ENCODE measurements at regions not wholly inside any gene's neighbourhood (a gene's known extent, or its start where the extent isn't known, plus 50 kb on each side); places are given as distances from the start of the nearest gene placed in this dataset.
"Not testable (repeated sequence)": the region's sequence is repeated elsewhere in the genome, so short reads cannot be mapped to it uniquely, and the experiment has no call there.

DNA sequence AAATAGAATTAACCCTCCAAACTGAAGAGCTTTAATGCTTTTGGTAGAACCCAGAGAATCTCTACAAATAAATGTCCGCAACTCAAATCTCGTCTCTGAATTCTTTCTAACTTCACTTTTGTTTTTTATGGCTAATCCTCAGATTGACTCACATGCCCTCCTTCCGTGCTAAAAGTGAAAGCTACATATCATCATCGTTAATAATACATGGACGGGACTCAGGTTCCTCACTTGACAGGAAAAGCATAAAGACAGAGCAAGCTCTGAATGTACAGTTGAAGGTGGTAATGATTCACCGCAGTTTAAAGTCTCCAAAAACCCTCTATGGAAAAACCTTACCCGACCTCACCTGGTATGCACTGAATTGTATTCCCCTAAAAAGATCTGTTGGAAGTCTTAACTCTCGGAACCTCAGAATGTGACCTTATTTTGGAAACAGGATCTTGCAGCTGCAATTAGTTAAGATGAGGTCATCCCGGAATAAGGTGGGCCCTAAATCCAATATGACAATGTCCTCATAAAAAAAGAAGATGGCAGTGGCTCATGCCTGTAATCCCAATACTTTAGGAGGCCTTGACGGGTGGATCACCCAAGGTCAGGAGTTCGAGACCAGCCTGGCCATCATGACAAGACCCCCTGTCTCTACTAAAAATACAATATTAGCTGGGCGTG lies 147.4 kb upstream of the FOXN3 start:
- no peak for DNase-seq

GRCh38 chr14:89563471-89563870 lies 146.4 kb upstream of the FOXN3 start:
- no peak for DNase-seq

DNA sequence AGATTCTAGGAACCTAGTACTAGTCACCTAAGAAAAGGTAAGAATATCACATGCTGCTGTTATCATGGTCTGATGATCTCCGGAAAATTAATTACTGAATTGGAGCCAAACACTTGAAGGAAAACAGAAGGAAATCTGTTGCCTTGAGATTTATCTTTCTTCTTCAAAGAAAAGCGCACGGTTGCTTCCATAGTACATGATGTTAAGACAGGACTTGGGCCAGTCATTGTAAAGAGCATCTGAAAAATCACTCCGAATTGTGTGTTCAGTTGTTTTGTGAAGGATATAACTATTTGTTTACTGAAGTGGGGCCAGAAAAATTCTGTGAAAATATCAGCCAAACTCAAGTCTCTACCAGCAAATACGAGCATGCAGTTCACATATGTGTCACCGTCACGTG lies 134.9 kb upstream of the FOXN3 start:
- DNase-seq, result no peak

GRCh38 chr14:89551432-89551831 lies 134.4 kb upstream of the FOXN3 start:
- no peak for DNase-seq

- no peak for DNase-seq
Measured at GRCh38 chr14:89550821-89551220, 133.8 kb upstream of the FOXN3 start.

- no peak for DNase-seq
Measured at GRCh38 chr14:89549381-89550125, 132.5 kb upstream of the FOXN3 start.

- not testable (repeated sequence) for DNase-seq
Measured at GRCh38 chr14:89547047-89547446, 130.0 kb upstream of the FOXN3 start.

GRCh38 chr14:89544636-89545301 lies 127.7 kb upstream of the FOXN3 start:
- DNase-seq, result no peak

GRCh38 chr14:89543425-89543790 lies 126.4 kb upstream of the FOXN3 start:
- DNase-seq, result no peak

DNA sequence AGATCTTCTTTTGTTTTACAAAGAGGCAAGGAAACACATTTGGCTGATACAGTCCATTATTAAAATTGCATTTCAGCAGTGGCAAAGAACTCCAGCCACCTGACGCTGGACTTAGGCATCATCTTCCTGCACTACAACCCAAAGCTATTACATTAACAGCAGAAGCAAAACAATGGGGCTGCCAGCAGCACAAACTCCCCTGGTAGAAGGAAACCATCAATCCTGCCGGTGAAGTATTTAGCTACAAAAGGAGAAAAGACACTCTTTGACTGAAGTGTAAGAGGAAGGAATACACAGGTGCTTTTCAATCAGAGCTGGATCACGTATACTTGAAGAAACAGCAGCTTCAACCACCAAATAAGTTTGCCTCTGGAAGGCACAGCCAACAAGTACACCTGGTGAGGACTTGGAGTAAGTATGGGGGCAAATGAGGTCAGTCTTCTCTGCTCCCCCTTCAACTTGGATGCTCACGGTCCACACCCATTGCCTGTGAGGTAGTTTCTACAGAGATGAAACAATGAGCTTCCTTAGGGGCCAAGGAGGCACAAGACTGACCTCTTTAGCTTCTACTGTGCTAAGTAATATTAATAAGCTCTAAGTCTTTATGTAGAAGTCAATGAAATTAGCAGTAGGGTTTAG lies 125.9 kb upstream of the FOXN3 start:
- DNase-seq, result peak; percentile 7

- no peak for DNase-seq
Measured at GRCh38 chr14:89540830-89541470, 123.9 kb upstream of the FOXN3 start.

DNA sequence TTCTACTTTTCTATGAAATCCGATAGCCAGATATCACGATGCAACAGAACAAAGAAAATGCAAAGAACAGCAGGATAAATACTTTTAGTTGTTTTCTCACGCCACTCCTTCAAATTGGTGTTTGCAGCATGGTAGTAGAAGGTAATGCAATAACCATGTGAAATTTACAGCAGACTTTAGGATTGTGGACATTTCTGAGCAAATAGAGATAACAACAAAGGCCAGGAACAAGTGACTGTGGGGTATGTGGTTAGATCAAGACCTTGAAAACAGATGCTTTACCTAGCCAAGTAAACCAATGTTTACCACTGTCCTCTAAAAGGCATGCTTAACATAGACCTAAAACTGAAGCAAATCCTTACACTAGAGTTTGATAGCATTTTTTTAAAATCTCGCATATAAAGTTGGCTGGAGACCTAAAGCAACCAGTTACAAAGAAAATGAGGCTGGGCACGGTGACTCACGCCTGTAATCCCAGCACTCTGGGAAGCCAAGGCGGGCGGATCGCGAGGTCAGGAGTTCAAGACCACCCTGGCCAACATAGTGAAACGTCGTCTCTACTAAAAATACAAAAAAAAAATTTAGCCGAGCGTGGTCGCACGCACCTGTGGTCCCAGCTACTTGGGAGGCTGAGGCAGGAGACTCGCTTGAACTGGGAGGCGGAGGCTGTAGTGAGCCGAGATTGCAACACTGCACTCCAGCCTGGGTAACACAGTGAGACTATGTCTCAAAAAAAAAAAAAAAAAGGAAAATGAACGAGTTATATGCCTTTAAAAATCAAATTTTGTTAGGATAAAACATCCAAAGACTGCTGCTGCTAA lies 123.2 kb upstream of the FOXN3 start:
- DNase-seq, result no peak

GRCh38 chr14:89537911-89538310 lies 120.9 kb upstream of the FOXN3 start:
- peak; percentile 11 for DNase-seq

DNA sequence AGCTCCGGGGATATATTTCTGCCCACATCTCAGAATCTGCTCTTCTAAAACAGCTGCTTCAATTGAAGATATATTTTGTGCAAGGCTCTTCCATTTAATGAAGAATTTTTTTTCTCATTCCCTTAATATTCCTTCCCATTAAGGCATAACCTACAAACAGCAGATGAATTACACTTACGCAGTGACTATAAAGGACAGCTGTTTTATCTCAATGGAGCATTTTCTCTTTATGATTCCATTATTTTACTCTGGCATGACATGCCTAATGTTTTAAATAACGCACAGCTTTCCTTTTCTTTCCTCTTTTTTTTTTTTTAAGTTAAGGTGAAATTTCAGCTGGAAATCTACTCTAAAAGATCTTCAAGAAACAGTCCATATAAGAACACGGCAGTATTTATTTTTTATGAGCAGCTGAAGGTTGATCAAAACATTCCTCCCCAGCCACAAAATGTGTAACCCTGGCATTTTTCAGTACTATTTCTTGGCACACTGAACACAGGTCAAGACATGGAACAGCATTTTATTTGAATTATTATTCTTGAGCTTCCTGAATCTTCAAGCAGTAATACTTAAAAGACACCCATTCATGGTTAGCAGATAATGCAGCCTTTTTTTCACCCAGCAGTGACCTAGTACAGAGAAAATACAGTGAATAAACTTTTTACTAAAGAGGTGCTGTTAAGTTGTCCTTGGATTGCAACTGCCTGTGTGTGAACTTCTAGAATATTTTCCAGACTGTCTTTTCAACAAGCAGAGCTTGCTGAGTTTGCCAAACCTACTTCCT lies 118.1 kb upstream of the FOXN3 start:
- DNase-seq, result no peak

- no peak for DNase-seq
Measured at GRCh38 chr14:89533766-89534165, 116.7 kb upstream of the FOXN3 start.

DNA sequence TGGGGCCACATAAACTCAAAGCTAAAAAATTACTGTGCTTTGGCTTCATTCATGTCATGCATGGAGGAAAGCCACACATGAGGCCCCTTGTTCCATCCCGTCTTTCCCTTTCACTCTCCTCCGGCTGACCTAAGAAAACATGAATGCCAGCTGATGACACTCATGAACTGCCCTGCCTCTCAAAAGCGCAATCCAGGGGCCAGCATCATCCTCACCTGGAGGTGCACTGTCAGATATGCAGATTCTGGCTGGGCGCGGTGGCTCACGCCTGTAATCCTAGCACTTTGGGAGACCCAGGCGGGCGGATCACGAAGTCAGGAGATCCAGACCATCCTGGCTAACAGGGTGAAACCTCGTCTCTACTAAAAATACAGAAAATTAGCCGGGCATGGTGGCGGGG lies 116.1 kb upstream of the FOXN3 start:
- DNase-seq, result no peak

- DNase-seq, result no peak
Measured at GRCh38 chr14:89531661-89532335, 114.8 kb upstream of the FOXN3 start.

DNA sequence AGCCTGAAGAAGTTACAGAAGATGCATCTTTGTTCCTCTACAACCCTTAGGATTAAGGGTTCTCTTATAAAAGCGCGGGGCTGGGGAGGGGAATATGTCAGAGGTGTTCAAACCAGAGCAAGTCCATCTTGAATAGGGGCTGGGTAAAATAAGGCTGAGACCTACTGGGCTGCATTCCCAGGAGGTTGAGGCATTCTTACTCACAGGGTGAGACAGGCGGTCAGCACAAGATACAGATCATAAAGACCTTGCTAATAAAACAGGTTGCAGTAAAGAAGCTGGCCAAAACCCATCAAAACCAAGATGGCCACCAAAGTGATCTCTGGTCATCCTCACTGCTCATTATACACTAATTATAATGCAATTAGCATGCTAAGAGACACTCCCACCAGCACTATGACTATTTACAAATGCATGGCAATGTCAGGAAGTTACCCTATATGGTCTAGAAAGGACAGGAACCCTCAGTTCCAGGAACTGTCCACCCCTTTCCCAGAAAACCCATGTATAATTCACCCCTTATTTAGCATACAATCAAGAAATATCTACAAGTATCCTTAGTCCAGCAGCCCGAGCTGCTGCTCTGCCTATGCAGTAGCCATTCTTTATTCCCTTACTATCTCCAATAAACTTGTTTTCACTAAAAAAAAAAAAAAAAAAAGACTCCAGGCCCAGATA lies 108.1 kb upstream of the FOXN3 start:
- DNase-seq, result no peak

DNA sequence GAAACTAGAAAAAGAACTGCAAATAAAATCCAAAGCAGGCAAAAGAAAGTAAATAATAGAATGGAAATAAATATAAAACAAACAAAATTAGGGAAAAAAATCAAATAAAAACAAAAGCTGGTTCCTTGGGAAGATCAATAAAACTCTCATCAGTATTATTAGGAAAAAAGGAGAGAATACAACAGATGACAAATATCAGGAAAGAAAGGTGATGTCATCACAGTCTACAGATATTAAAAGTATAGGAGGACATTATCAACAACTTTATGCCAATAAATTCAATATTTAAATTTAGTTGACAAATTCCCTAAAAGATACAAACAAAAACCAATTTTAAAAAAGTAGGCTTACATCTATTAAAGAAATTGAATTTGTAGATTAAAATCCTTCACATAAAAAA lies 107.4 kb upstream of the FOXN3 start:
- no peak for DNase-seq

GRCh38 chr14:89521988-89522387 lies 105.0 kb upstream of the FOXN3 start:
- no peak for DNase-seq
